Tibial nerve (tissue), 3 donors: ENCODE measurements at regions not wholly inside any gene's neighbourhood (a gene's known extent, or its start where the extent isn't known, plus 50 kb on each side); places are given as distances from the start of the nearest gene placed in this dataset.

ENCODE experiments used
- CTCF ChIP-seq, 5 experiments: fragments of 200-600 bp in 3 of 5; fragments of 450-650 bp in 2 of 5; sonication (generic) in 3 of 5; IDR thresholded peaks; one replicate each; pipeline ENCODE4 v1.5.1; 2016 to 2019; ENCODE audit warnings: antibody characterized with exemption in 5 of 5, mild to moderate bottlenecking in 3 of 5, moderate library complexity in 2 of 5
- POLR2A ChIP-seq, 2 donors: fragments of 450-650 bp; IDR thresholded peaks; one replicate each; pipeline ENCODE4 v1.6.1; 2017; ENCODE audit warnings: antibody characterized with exemption in 2 of 2, mild to moderate bottlenecking in 2 of 2, moderate library complexity in 2 of 2

- TF ChIP-seq CTCF (IDR thresholded peaks at IDR 0.05) = no peak
- TF ChIP-seq POLR2A (IDR thresholded peaks at IDR 0.05) = no peak
These were observed 289.4 kb upstream of the SP8 start for GRCh38 chr7:21076054-21076453.
